GM06990 (cell line): ENCODE measurements at regions not wholly inside any gene's neighbourhood (a gene's known extent, or its start where the extent isn't known, plus 50 kb on each side); places are given as distances from the start of the nearest gene placed in this dataset.

Source experiments
- DNase-seq: peaks from one replicate; pipeline ENCODE4 v3.0.0-alpha.2; 2011; ENCODE audit not compliant: insufficient read length; ENCODE audit errors: extremely low read depth
- H3K27me3 ChIP-seq: replicated peaks from 2 replicates; pipeline ENCODE4 v1.6.0; 2011; ENCODE audit warnings: low read length; ENCODE audit not compliant: control insufficient read depth, insufficient read depth
- H3K36me3 ChIP-seq: 2 replicates; pipeline ENCODE4 v1.5.1; 2011; ENCODE audit warnings: low read length; ENCODE audit not compliant: control insufficient read depth, insufficient read depth
- H3K4me3 ChIP-seq: replicated peaks from 2 replicates; pipeline ENCODE4 v1.5.1; 2011; ENCODE audit warnings: low read depth, mild to moderate bottlenecking, control low read depth, low read length
- CTCF ChIP-seq: IDR thresholded peaks from 2 replicates; pipeline ENCODE4 v1.5.1; 2011; ENCODE audit warnings: low read length, control low read depth, mild to moderate bottlenecking, inconsistent platforms; ENCODE audit not compliant: insufficient read depth, poor library complexity, severe bottlenecking

- Histone ChIP-seq H3K27me3 (no peaks in the 10 kb centered on the region; the same call in 1 of the 2 replicates), H3K4me3 (no peak overlapping the region), H3K36me3 (no peaks in the 10 kb centered on the region)
- no peak for TF ChIP-seq CTCF
- no peak for DNase-seq
Observed at GRCh38 chr2:217687771-217688170, 315.0 kb downstream of the TNS1 start.

GRCh38 chr2:217685255-217685605, 317.6 kb downstream of the TNS1 start:
- no peak for TF ChIP-seq CTCF
- Histone ChIP-seq H3K27me3 (no peaks in the 10 kb centered on the region; the same call in 1 of the 2 replicates), H3K4me3 (no peak overlapping the region), H3K36me3 (no peaks in the 10 kb centered on the region)
- no peak for DNase-seq

GRCh38 chr2:217684431-217685254, 318.2 kb downstream of the TNS1 start:
- TF ChIP-seq CTCF = no peak
- no peak for DNase-seq
- Histone ChIP-seq H3K4me3 (no peak overlapping the region), H3K27me3 (no peaks in the 10 kb centered on the region; the same call in 1 of the 2 replicates), H3K36me3 (no peaks in the 10 kb centered on the region)

- Histone ChIP-seq H3K36me3 (no peaks in the 10 kb centered on the region), H3K4me3 (no peak overlapping the region), H3K27me3 (no peaks in the 10 kb centered on the region; the same call in 1 of the 2 replicates)
- TF ChIP-seq CTCF = no peak
- DNase-seq = no peak
Observed at GRCh38 chr2:217683106-217683870, 319.5 kb downstream of the TNS1 start.

- H3K27me3 ChIP-seq = no peaks in the 10 kb centered on the region
- no peak for DNase-seq
- H3K36me3 ChIP-seq = no peaks in the 10 kb centered on the region
- no peak overlapping the region for H3K4me3 ChIP-seq
- no peak for TF ChIP-seq CTCF
Observed at GRCh38 chr2:217681791-217682190, 321.0 kb downstream of the TNS1 start.
